ENCODE measurements at regions not wholly inside any gene's neighbourhood (a gene's known extent, or its start where the extent isn't known, plus 50 kb on each side); places are given as distances from the start of the nearest gene placed in this dataset.

- TF ChIP-seq, protein P1, sequence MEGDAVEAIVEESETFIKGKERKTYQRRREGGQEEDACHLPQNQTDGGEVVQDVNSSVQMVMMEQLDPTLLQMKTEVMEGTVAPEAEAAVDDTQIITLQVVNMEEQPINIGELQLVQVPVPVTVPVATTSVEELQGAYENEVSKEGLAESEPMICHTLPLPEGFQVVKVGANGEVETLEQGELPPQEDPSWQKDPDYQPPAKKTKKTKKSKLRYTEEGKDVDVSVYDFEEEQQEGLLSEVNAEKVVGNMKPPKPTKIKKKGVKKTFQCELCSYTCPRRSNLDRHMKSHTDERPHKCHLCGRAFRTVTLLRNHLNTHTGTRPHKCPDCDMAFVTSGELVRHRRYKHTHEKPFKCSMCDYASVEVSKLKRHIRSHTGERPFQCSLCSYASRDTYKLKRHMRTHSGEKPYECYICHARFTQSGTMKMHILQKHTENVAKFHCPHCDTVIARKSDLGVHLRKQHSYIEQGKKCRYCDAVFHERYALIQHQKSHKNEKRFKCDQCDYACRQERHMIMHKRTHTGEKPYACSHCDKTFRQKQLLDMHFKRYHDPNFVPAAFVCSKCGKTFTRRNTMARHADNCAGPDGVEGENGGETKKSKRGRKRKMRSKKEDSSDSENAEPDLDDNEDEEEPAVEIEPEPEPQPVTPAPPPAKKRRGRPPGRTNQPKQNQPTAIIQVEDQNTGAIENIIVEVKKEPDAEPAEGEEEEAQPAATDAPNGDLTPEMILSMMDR (IDR thresholded peaks at IDR 0.05) = no peak
- Histone ChIP-seq H3K4me1 (no peaks in the 10 kb centered on the region), H3K36me3 (no peaks in the 10 kb centered on the region), H3K9me3 (no peaks in the 10 kb centered on the region), H3K4me3 (no peak overlapping the region), H3K27me3 (no peaks in the 10 kb centered on the region), H3K27ac (no peak overlapping the region)
- no peak for DNase-seq (ENCODE audit: low spot score in 2 of 2)
- intact Hi-C loops (cut with DNase I) = no loop called here
Observed at GRCh38 chr12:60262378-60262777, 666.5 kb downstream of the SLC16A7 start.

GRCh38 chr12:60263161-60263560 is 667.3 kb downstream of the SLC16A7 start:
- TF ChIP-seq, protein P1 (IDR thresholded peaks at IDR 0.05) = no peak
- H3K4me1 ChIP-seq = no peaks in the 10 kb centered on the region
- H3K27ac ChIP-seq = no peak overlapping the region
- intact Hi-C loops (cut with DNase I) = no loop called here
- no peaks in the 10 kb centered on the region for H3K27me3 ChIP-seq
- H3K36me3 ChIP-seq = no peaks in the 10 kb centered on the region
- H3K4me3 ChIP-seq = no peak overlapping the region
- no peaks in the 10 kb centered on the region for H3K9me3 ChIP-seq
- DNase-seq (ENCODE audit: low spot score in 2 of 2) = no peak

DNA sequence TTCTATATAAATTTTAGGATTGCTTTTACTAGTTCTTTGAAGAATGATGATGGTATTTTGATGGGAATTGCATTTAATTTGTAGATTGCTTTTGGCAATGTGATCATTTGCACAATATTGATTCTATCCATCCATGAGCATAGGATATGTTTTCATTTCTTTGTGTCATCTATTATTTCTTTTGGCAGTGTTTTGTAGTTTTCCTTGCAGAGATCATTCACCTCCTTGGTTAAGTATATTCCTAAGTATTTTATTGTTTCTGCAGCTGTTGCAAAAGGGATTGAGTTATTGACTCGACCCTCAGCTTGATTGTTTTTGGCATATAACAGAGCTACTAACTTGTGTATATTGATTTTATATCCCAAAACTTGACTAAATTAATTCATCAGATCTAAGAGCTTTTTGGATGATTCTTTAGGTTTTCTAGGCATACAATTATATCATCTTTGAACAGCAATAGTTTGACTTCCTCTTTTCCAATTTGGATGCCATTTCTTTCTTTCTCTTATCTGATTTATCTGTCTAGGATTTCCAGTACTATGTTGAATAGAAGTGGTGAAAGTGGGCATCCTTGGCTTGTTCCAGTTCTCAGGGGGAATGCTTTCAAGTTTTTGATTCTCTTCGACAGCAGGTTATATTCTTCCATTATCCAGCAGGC is 668.1 kb downstream of the SLC16A7 start:
- TF ChIP-seq, protein P1 (IDR thresholded peaks at IDR 0.05) = no peak
- Histone ChIP-seq H3K9me3 (no peaks in the 10 kb centered on the region), H3K27me3 (no peaks in the 10 kb centered on the region), H3K36me3 (no peaks in the 10 kb centered on the region), H3K4me1 (no peaks in the 10 kb centered on the region), H3K27ac (no peak overlapping the region), H3K4me3 (no peak overlapping the region)
- DNase-seq (ENCODE audit: low spot score in 2 of 2) = no peak
- intact Hi-C loops (cut with DNase I) = no loop called here

DNA sequence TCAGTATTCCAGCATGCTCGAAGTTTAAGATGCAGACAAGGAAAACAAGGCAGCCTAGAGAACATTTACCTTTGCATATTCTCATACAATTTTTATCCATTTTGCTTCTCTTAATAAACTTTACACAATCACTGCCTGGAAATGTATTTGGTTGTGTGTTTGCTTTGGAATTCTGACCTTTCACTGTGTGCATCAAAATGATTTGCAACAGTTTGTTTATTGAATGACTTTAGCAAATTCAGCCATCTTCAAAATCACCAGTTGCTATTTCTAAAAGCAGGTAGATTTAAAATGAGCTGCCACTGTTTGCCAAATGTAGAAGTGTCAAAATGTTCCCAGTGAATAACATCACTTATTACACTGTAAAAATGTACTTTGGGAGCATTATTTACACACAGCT is 669.9 kb downstream of the SLC16A7 start:
- no peaks in the 10 kb centered on the region for H3K27me3 ChIP-seq
- TF ChIP-seq, protein P1 (IDR thresholded peaks at IDR 0.05) = no peak
- intact Hi-C loops (cut with DNase I) = no loop called here
- DNase-seq (ENCODE audit: low spot score in 2 of 2) = no peak
- H3K4me3 ChIP-seq = no peak overlapping the region
- H3K36me3 ChIP-seq = no peaks in the 10 kb centered on the region
- H3K27ac ChIP-seq = no peak overlapping the region
- no peaks in the 10 kb centered on the region for H3K9me3 ChIP-seq
- H3K4me1 ChIP-seq = no peaks in the 10 kb centered on the region

DNA sequence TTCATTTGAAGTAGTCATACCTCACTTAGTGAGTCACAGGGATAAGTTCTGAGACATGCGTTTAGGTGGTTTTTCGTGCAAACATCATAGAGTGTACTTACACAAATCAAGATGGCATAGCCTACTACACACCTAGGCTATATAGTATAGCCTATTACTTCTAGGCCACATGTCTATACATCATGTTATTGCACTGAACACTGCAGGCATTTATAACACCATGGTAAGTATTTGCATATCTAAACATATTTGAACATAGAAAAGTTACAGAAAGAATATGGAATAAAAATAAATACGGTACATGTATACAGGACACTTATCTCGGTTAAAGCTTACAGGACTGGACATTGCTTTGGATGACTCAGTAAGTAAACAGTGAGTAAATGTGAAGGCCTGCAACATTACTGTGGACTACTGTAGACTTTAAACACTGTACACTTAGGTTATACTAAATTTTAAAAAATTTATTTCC is 670.6 kb downstream of the SLC16A7 start:
- Histone ChIP-seq H3K27ac (no peak overlapping the region), H3K36me3 (no peaks in the 10 kb centered on the region), H3K27me3 (no peaks in the 10 kb centered on the region), H3K4me1 (no peaks in the 10 kb centered on the region), H3K4me3 (no peak overlapping the region), H3K9me3 (no peaks in the 10 kb centered on the region)
- DNase-seq (ENCODE audit: low spot score in 2 of 2) = no peak
- intact Hi-C loops (cut with DNase I) = no loop called here
- TF ChIP-seq, protein P1 (IDR thresholded peaks at IDR 0.05) = no peak

Data from ascending aorta (tissue), 2 donors.